ENCODE measurements at regions not wholly inside any gene's neighbourhood (a gene's known extent, or its start where the extent isn't known, plus 50 kb on each side); places are given as distances from the start of the nearest gene placed in this dataset.
A peak's percentile ranks its signal among the peaks of the same experiment; 100 is the strongest.

GRCh38 chr2:104650405-104650996 is 203.4 kb upstream of the POU3F3 start:
- no peak overlapping the region for H3K27ac ChIP-seq
- H3K36me3 ChIP-seq = no peaks in the 10 kb centered on the region
- H3K4me3 ChIP-seq = no peak overlapping the region
- no peaks in the 10 kb centered on the region for H3K9me3 ChIP-seq
- no peak for DNase-seq
- no peaks in the 10 kb centered on the region for H3K27me3 ChIP-seq
- H3K4me1 ChIP-seq = no peaks in the 10 kb centered on the region
- intact Hi-C loops (cut with DNase I) = no loop called here
- TF ChIP-seq CTCF (IDR thresholded peaks at IDR 0.05) = no peak
- TF ChIP-seq EP300 (IDR thresholded peaks at IDR 0.05) = no peak
- no peak for TF ChIP-seq POLR2A (IDR thresholded peaks at IDR 0.05)
- no peak for TF ChIP-seq POLR2AphosphoS5 (IDR thresholded peaks at IDR 0.05)

- intact Hi-C loops (cut with DNase I) = no loop called here
- DNase-seq = no peak
- H3K4me1 ChIP-seq = no peaks in the 10 kb centered on the region
- WGBS, 2 donors = 72 to 77% methylated on average over 4 of the region's 4 CpGs
- TF ChIP-seq EP300 (IDR thresholded peaks at IDR 0.05) (no peak), POLR2A (IDR thresholded peaks at IDR 0.05) (no peak), CTCF (IDR thresholded peaks at IDR 0.05) (no peak), POLR2AphosphoS5 (IDR thresholded peaks at IDR 0.05) (no peak)
- H3K4me3 ChIP-seq = no peak overlapping the region
- H3K9me3 ChIP-seq = no peaks in the 10 kb centered on the region
- H3K36me3 ChIP-seq = no peaks in the 10 kb centered on the region
- peaks cover 0 to 12% (median 10%) of the 10 kb centered on the region in 3 donors for H3K27me3 ChIP-seq
- peak overlapping the region in 1 of 4 donors; percentile 19 for H3K27ac ChIP-seq
Observed at GRCh38 chr2:104654811-104655210, 199.1 kb upstream of the POU3F3 start.

- H3K9me3 ChIP-seq = no peaks in the 10 kb centered on the region
- TF ChIP-seq EP300 (IDR thresholded peaks at IDR 0.05) = no peak
- no peak for TF ChIP-seq POLR2AphosphoS5 (IDR thresholded peaks at IDR 0.05)
- no peak for TF ChIP-seq CTCF (IDR thresholded peaks at IDR 0.05)
- TF ChIP-seq POLR2A (IDR thresholded peaks at IDR 0.05) = no peak
- peak overlapping the region in 1 of 4 donors; percentile 31 for H3K27ac ChIP-seq
- H3K27me3 ChIP-seq = peaks cover 0 to 12% (median 10%) of the 10 kb centered on the region in 3 donors
- WGBS, 2 donors = 78 to 85% methylated on average over 20 of the region's 20 CpGs
- intact Hi-C loops (cut with DNase I) = no loop called here
- no peak overlapping the region for H3K4me3 ChIP-seq
- no peaks in the 10 kb centered on the region for H3K36me3 ChIP-seq
- DNase-seq = no peak
- no peaks in the 10 kb centered on the region for H3K4me1 ChIP-seq
Observed at GRCh38 chr2:104656571-104657163, 197.2 kb upstream of the POU3F3 start.

- no peak for TF ChIP-seq EP300 (IDR thresholded peaks at IDR 0.05)
- TF ChIP-seq POLR2AphosphoS5 (IDR thresholded peaks at IDR 0.05) = no peak
- no peak for TF ChIP-seq CTCF (IDR thresholded peaks at IDR 0.05)
- TF ChIP-seq POLR2A (IDR thresholded peaks at IDR 0.05) = no peak
- intact Hi-C loops (cut with DNase I) = no loop called here
- Histone ChIP-seq H3K9me3 (no peaks in the 10 kb centered on the region), H3K27me3 (peaks cover 0 to 12% (median 10%) of the 10 kb centered on the region in 3 donors), H3K4me3 (no peak overlapping the region), H3K4me1 (no peaks in the 10 kb centered on the region), H3K36me3 (no peaks in the 10 kb centered on the region), H3K27ac (no peak overlapping the region)
- DNase-seq = no peak
- 47 to 66% methylated on average over 19 of the region's 19 CpGs for WGBS, 2 donors
Observed at GRCh38 chr2:104658144-104658835, 195.6 kb upstream of the POU3F3 start.
